ENCODE measurements at regions not wholly inside any gene's neighbourhood (a gene's known extent, or its start where the extent isn't known, plus 50 kb on each side); places are given as distances from the start of the nearest gene placed in this dataset.
"Not testable (repeated sequence)": the region's sequence is repeated elsewhere in the genome, so short reads cannot be mapped to it uniquely, and the experiment has no call there.

DNA sequence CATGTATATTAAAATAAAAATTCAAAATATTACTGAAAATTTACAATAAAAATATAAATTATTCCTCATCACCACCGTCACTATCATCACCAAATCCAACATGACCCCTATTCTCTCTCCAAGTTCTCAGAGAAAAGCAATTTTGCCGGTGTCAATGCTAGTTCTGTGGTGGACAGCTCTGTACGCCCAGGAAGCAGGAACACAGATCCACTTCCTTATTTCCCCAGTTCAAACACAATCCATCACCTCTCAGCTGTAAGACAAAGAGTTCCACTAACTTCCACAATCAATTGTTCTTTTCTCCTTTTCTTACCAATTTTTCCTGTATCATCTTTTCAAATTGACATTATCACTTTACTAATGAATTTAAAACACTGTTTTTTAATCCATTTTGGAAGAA lies 177.0 kb upstream of the LRRC61 start:
- not testable (repeated sequence) for H3K4me2 ChIP-seq (ENCODE audit: low read depth, low read length, poor library complexity, severe bottlenecking); H3K4me3 ChIP-seq (ENCODE audit: low read length, poor library complexity, severe bottlenecking); H3K9me2 ChIP-seq (replicated peaks; ENCODE audit: low read depth, low read length); H3K4me1 ChIP-seq (ENCODE audit: insufficient read depth, low read length, poor library complexity, severe bottlenecking); H3K79me2 ChIP-seq (ENCODE audit: insufficient read depth, low read length); H3K9ac ChIP-seq (ENCODE audit: low read depth, low read length, poor library complexity, severe bottlenecking); H3F3A ChIP-seq (ENCODE audit: low read depth); H2AFZ ChIP-seq (ENCODE audit: low read length); H3K36me3 ChIP-seq (ENCODE audit: insufficient read depth, low read length); H3K27me3 ChIP-seq (ENCODE audit: insufficient read depth, low read length, poor library complexity, severe bottlenecking); H4K20me1 ChIP-seq (ENCODE audit: insufficient read depth, low read length, poor library complexity, severe bottlenecking); H3K9me3 ChIP-seq (ENCODE audit: insufficient read depth, low read depth, low read length)

GRCh38 chr7:150147524-150147923 lies 175.6 kb upstream of the LRRC61 start:
- H4K20me1 ChIP-seq (ENCODE audit: insufficient read depth, low read length, poor library complexity, severe bottlenecking); H3K4me1 ChIP-seq (ENCODE audit: insufficient read depth, low read length, poor library complexity, severe bottlenecking); H2AFZ ChIP-seq (ENCODE audit: low read length); H3K27me3 ChIP-seq (ENCODE audit: insufficient read depth, low read length, poor library complexity, severe bottlenecking); H3K9me3 ChIP-seq (ENCODE audit: insufficient read depth, low read depth, low read length); H3F3A ChIP-seq (ENCODE audit: low read depth); H3K4me2 ChIP-seq (ENCODE audit: low read depth, low read length, poor library complexity, severe bottlenecking); H3K4me3 ChIP-seq (ENCODE audit: low read length, poor library complexity, severe bottlenecking); H3K9me2 ChIP-seq (replicated peaks; ENCODE audit: low read depth, low read length); H3K36me3 ChIP-seq (ENCODE audit: insufficient read depth, low read length); H3K79me2 ChIP-seq (ENCODE audit: insufficient read depth, low read length); H3K9ac ChIP-seq (ENCODE audit: low read depth, low read length, poor library complexity, severe bottlenecking): not testable (repeated sequence)

DNA sequence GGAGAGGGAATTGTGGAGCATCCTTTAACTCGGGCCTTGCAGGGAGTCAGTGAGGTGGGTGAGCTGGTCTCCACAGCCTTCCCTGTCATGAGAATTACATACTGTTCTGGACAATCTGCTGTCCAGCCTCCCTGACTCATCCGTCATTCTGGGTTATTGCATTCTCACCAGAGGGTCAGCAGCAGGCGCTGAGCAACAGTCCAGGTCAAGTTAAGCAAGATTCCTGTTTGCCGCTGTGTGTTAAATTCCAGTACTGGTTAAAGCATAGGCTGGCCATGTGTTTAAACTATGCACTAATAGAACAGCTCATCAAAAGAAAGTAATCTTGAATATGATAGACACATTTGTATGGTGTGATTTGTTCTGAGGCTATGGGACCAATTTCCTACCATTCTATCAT lies 167.1 kb upstream of the LRRC61 start:
- not testable (repeated sequence) for H3K27me3 ChIP-seq (ENCODE audit: insufficient read depth, low read length, poor library complexity, severe bottlenecking); H3K4me1 ChIP-seq (ENCODE audit: insufficient read depth, low read length, poor library complexity, severe bottlenecking); H3K4me2 ChIP-seq (ENCODE audit: low read depth, low read length, poor library complexity, severe bottlenecking); H3K4me3 ChIP-seq (ENCODE audit: low read length, poor library complexity, severe bottlenecking); H3K9ac ChIP-seq (ENCODE audit: low read depth, low read length, poor library complexity, severe bottlenecking); H3F3A ChIP-seq (ENCODE audit: low read depth); H3K36me3 ChIP-seq (ENCODE audit: insufficient read depth, low read length); H3K79me2 ChIP-seq (ENCODE audit: insufficient read depth, low read length); H2AFZ ChIP-seq (ENCODE audit: low read length); H3K9me2 ChIP-seq (replicated peaks; ENCODE audit: low read depth, low read length); H4K20me1 ChIP-seq (ENCODE audit: insufficient read depth, low read length, poor library complexity, severe bottlenecking); H3K9me3 ChIP-seq (ENCODE audit: insufficient read depth, low read depth, low read length)

DNA sequence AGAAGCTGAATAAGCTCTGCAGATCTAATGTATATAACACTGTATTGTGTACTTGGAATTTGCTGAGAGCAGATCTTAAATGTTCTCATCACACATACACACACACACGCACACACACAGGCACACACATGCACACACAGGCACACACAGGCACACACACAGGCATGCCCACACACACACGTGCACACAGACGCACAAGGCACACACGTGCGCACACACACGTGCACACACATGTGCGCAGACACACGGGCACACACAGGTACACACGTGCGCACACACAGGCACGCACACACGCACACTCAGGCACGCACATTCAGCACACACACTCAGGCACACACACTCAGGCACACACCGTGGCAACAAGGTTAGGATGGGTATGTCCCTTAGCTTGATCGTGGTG lies 164.5 kb upstream of the LRRC61 start:
- not testable (repeated sequence) for H3K36me3 ChIP-seq (ENCODE audit: insufficient read depth, low read length); H3K9me3 ChIP-seq (ENCODE audit: insufficient read depth, low read depth, low read length); H3K4me2 ChIP-seq (ENCODE audit: low read depth, low read length, poor library complexity, severe bottlenecking); H3K4me1 ChIP-seq (ENCODE audit: insufficient read depth, low read length, poor library complexity, severe bottlenecking); H3K9ac ChIP-seq (ENCODE audit: low read depth, low read length, poor library complexity, severe bottlenecking); H3K27me3 ChIP-seq (ENCODE audit: insufficient read depth, low read length, poor library complexity, severe bottlenecking); H3K9me2 ChIP-seq (replicated peaks; ENCODE audit: low read depth, low read length); H3F3A ChIP-seq (ENCODE audit: low read depth); H2AFZ ChIP-seq (ENCODE audit: low read length); H3K4me3 ChIP-seq (ENCODE audit: low read length, poor library complexity, severe bottlenecking); H4K20me1 ChIP-seq (ENCODE audit: insufficient read depth, low read length, poor library complexity, severe bottlenecking); H3K79me2 ChIP-seq (ENCODE audit: insufficient read depth, low read length)

DNA sequence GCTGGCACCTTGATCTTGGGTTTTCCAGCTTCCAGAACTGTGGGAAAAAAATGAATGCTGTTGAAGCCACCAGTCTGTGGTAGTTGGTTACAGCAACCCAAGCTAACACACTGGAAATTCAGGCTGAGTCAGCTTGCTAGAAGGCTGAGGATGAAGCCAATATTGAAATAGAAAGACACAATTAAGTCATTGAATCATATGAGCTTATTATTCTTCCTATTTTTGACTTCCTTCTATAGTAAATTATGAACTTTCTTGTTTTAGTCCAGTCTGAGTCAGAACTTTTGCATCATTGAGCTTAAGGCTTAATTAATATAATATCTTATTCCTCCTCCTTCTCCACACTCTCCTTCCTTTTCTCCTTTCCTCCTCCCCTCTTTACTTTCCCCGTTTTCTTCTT lies 153.6 kb upstream of the LRRC61 start:
- H3K9ac ChIP-seq (ENCODE audit: low read depth, low read length, poor library complexity, severe bottlenecking); H3K4me2 ChIP-seq (ENCODE audit: low read depth, low read length, poor library complexity, severe bottlenecking); H4K20me1 ChIP-seq (ENCODE audit: insufficient read depth, low read length, poor library complexity, severe bottlenecking): not testable (repeated sequence)

DNA sequence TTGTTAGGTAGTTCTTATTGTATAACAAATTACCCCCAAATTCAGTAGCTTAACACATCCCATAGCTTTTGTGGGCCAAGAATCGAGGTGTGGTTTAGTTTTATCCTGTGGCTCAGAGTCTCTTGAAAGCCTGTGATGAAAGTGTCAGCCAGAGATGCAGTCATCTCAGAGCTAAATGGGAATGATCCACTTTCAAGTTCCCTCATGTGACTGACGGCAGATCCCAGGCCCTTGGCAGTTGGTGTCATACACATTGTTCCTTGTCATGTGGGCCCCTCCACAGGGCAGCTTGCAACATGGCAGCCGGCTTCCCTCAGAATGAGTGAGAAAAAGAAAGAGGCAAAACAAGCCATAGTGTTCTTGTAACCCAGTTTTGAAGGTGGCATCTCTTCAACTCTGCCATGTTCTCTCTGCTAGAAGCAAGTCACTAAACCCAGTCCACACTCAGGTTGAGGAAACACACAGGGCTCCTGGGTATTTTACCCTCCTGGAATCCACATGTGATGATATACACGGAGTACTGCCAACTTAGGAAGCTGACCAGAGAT lies 153.1 kb upstream of the LRRC61 start:
- H3K9me2 ChIP-seq (replicated peaks; ENCODE audit: low read depth, low read length); H3F3A ChIP-seq (ENCODE audit: low read depth); H3K9me3 ChIP-seq (ENCODE audit: insufficient read depth, low read depth, low read length); H2AFZ ChIP-seq (ENCODE audit: low read length); H3K4me3 ChIP-seq (ENCODE audit: low read length, poor library complexity, severe bottlenecking); H4K20me1 ChIP-seq (ENCODE audit: insufficient read depth, low read length, poor library complexity, severe bottlenecking); H3K79me2 ChIP-seq (ENCODE audit: insufficient read depth, low read length); H3K36me3 ChIP-seq (ENCODE audit: insufficient read depth, low read length); H3K27me3 ChIP-seq (ENCODE audit: insufficient read depth, low read length, poor library complexity, severe bottlenecking); H3K4me1 ChIP-seq (ENCODE audit: insufficient read depth, low read length, poor library complexity, severe bottlenecking); H3K9ac ChIP-seq (ENCODE audit: low read depth, low read length, poor library complexity, severe bottlenecking); H3K4me2 ChIP-seq (ENCODE audit: low read depth, low read length, poor library complexity, severe bottlenecking): not testable (repeated sequence)

More for the DNA sequence above, 153.6 kb upstream of the LRRC61 start:
- H3K4me3 ChIP-seq (ENCODE audit: low read length, poor library complexity, severe bottlenecking); H3K4me1 ChIP-seq (ENCODE audit: insufficient read depth, low read length, poor library complexity, severe bottlenecking); H2AFZ ChIP-seq (ENCODE audit: low read length); H3K9me2 ChIP-seq (replicated peaks; ENCODE audit: low read depth, low read length); H3F3A ChIP-seq (ENCODE audit: low read depth); H3K27me3 ChIP-seq (ENCODE audit: insufficient read depth, low read length, poor library complexity, severe bottlenecking); H3K36me3 ChIP-seq (ENCODE audit: insufficient read depth, low read length); H3K79me2 ChIP-seq (ENCODE audit: insufficient read depth, low read length); H3K9me3 ChIP-seq (ENCODE audit: insufficient read depth, low read depth, low read length): not testable (repeated sequence)

- H3K79me2 ChIP-seq (ENCODE audit: insufficient read depth, low read length); H3K4me1 ChIP-seq (ENCODE audit: insufficient read depth, low read length, poor library complexity, severe bottlenecking); H3K4me3 ChIP-seq (ENCODE audit: low read length, poor library complexity, severe bottlenecking); H2AFZ ChIP-seq (ENCODE audit: low read length); H3K4me2 ChIP-seq (ENCODE audit: low read depth, low read length, poor library complexity, severe bottlenecking); H3F3A ChIP-seq (ENCODE audit: low read depth); H4K20me1 ChIP-seq (ENCODE audit: insufficient read depth, low read length, poor library complexity, severe bottlenecking); H3K36me3 ChIP-seq (ENCODE audit: insufficient read depth, low read length); H3K9me3 ChIP-seq (ENCODE audit: insufficient read depth, low read depth, low read length); H3K27me3 ChIP-seq (ENCODE audit: insufficient read depth, low read length, poor library complexity, severe bottlenecking); H3K9me2 ChIP-seq (replicated peaks; ENCODE audit: low read depth, low read length); H3K9ac ChIP-seq (ENCODE audit: low read depth, low read length, poor library complexity, severe bottlenecking): not testable (repeated sequence)
These were observed 139.6 kb upstream of the LRRC61 start for GRCh38 chr7:150183602-150184001.

DNA sequence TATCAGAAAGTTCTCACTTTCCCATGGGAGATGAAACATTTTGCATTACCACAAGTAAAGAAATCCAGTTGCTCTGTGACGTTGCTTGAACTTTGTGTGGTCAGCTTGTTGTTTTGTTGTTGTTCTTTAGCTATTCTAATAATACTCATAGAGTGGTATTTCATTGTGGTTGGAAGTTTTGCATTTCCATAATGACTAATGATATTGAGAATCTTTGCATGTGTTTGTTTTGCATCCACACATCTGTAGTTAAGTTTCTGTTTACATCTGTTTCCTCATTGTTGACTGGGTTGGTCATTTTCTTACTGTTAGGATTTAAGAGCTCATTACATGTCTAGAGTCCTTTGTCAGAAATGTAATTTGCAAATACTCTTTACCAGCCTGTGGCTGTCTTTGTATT lies 133.2 kb upstream of the LRRC61 start:
- not testable (repeated sequence) for H3K9me2 ChIP-seq (replicated peaks; ENCODE audit: low read depth, low read length); H4K20me1 ChIP-seq (ENCODE audit: insufficient read depth, low read length, poor library complexity, severe bottlenecking); H3K4me1 ChIP-seq (ENCODE audit: insufficient read depth, low read length, poor library complexity, severe bottlenecking); H3K9ac ChIP-seq (ENCODE audit: low read depth, low read length, poor library complexity, severe bottlenecking); H2AFZ ChIP-seq (ENCODE audit: low read length); H3K4me2 ChIP-seq (ENCODE audit: low read depth, low read length, poor library complexity, severe bottlenecking); H3K9me3 ChIP-seq (ENCODE audit: insufficient read depth, low read depth, low read length); H3K36me3 ChIP-seq (ENCODE audit: insufficient read depth, low read length); H3K27me3 ChIP-seq (ENCODE audit: insufficient read depth, low read length, poor library complexity, severe bottlenecking); H3K79me2 ChIP-seq (ENCODE audit: insufficient read depth, low read length); H3F3A ChIP-seq (ENCODE audit: low read depth); H3K4me3 ChIP-seq (ENCODE audit: low read length, poor library complexity, severe bottlenecking)
